Muscle layer of colon (tissue), 2 donors: ENCODE measurements at regions not wholly inside any gene's neighbourhood (a gene's known extent, or its start where the extent isn't known, plus 50 kb on each side); places are given as distances from the start of the nearest gene placed in this dataset.

Experiments
- H3K27ac ChIP-seq: one replicate; pipeline ENCODE4 v1.7.0; 2013; ENCODE audit warnings: low read depth, mild to moderate bottlenecking, low read length, moderate library complexity
- H3K27me3 ChIP-seq, 2 donors: one replicate each; pipeline ENCODE4 v1.7.0; 2013; ENCODE audit warnings: low read length in 2 of 2, mild to moderate bottlenecking in 2 of 2; ENCODE audit not compliant: insufficient read depth in 2 of 2, control insufficient read depth in 1 of 2
- H3K36me3 ChIP-seq: one replicate; pipeline ENCODE4 v1.7.0; 2013; ENCODE audit warnings: mild to moderate bottlenecking, low read length; ENCODE audit not compliant: insufficient read depth
- H3K4me1 ChIP-seq: one replicate; pipeline ENCODE4 v1.7.0; 2013; ENCODE audit warnings: mild to moderate bottlenecking, low read length; ENCODE audit not compliant: insufficient read depth
- H3K4me3 ChIP-seq, 2 donors: one replicate each; pipeline ENCODE4 v1.7.0; 2013; ENCODE audit warnings: low read length in 2 of 2, low read depth in 1 of 2, mild to moderate bottlenecking in 1 of 2, moderate library complexity in 1 of 2
- H3K9ac ChIP-seq: one replicate; pipeline ENCODE4 v1.7.0; 2013; ENCODE audit warnings: low read length
- H3K9me3 ChIP-seq: one replicate; pipeline ENCODE4 v1.7.0; 2013; ENCODE audit warnings: mild to moderate bottlenecking, low read length
- donor health status: abdominal sarcoma.
- donor health status: Adenocarcinoma of cecum.

DNA sequence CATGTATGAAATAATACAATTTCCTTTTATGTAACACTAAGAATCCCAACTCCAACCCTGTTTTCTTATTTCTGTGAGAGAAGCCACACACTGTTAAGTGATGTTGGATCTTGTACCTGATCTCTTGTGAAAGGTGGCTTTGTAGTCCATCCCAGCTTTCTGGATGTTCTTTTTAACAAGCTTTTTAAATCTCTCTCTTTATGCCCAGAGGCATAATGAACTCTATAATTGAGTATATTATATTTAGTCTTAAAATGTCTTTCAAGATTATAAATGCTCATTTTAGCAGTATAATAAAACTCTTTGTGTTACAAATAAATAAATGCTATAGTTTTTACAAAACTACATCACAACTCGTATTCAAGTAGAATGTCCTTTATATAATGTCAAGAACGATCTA is 922.1 kb downstream of the EPHA7 start:
- Histone ChIP-seq H3K27ac (no peak overlapping the region), H3K9ac (no peak overlapping the region), H3K4me1 (no peaks in the 10 kb centered on the region), H3K4me3 (no peak overlapping the region), H3K27me3 (no peaks in the 10 kb centered on the region), H3K36me3 (no peaks in the 10 kb centered on the region), H3K9me3 (no peaks in the 10 kb centered on the region)

DNA sequence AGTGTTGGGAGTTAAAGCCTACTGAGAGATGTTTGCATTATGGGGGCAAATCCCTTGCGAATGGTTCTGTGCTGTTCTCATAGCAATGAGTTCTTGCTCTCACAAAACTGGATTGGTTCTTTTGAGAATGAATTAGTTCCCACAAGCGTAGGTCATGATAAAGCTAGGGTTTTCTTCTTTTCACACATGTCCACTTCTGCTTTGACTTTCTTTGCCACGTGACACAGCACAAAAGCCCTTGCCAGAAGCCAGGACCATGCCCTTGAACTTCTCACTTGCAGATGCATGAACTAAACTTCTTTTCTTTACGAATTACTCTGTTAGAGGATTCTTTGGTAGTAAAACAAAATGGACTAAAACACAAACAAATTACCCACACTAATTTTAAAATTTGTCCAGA is 922.8 kb downstream of the EPHA7 start:
- Histone ChIP-seq H3K4me1 (no peaks in the 10 kb centered on the region), H3K4me3 (no peak overlapping the region), H3K9ac (no peak overlapping the region), H3K36me3 (no peaks in the 10 kb centered on the region), H3K27me3 (no peaks in the 10 kb centered on the region), H3K27ac (no peak overlapping the region), H3K9me3 (no peaks in the 10 kb centered on the region)

DNA sequence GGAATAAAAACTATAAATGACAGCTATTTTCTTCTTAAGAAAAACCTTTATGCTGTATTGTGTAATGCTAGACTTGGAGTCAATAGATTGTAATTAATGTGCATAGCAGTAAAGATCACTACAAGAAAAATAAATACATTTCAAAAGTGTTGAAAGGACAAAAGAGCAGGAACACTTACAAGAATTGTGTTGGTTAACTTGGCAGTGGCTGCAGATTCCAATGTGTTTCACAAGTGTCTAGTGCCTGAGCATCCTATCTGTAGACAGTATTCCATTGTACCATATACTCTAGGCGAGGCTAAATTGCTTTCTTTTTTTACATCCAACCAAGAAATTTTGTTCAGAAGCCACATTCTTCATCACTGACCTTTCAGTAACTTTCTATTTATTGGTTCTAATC is 924.1 kb downstream of the EPHA7 start:
- Histone ChIP-seq H3K9me3 (no peaks in the 10 kb centered on the region), H3K4me3 (no peak overlapping the region), H3K27ac (no peak overlapping the region), H3K9ac (no peak overlapping the region), H3K36me3 (no peaks in the 10 kb centered on the region), H3K4me1 (no peaks in the 10 kb centered on the region), H3K27me3 (no peaks in the 10 kb centered on the region)

DNA sequence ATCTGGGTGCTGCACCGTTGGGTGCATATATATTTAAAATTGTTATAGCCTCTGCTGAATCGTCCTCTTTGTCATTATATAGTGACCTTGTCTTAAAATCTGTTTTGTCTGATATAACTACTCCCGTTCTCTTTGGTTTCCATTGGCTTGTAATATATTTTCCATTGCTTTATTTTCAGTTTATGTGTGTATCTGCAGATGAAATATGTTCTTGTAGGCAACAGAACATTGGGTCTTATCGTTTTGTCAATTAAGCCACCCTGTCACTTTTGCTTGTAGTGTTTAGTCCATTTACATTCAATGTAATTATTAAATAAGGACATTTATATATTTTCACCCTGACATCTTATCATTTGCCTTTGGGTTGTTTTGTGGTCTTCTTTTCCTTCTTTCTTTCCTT is 933.9 kb downstream of the EPHA7 start:
- H3K36me3 ChIP-seq, result no peaks in the 10 kb centered on the region
- H3K27me3 ChIP-seq, result no peaks in the 10 kb centered on the region
- H3K9ac ChIP-seq, result no peak overlapping the region
- H3K4me3 ChIP-seq, result no peak overlapping the region
- H3K9me3 ChIP-seq, result no peaks in the 10 kb centered on the region
- H3K27ac ChIP-seq, result no peak overlapping the region
- no peaks in the 10 kb centered on the region for H3K4me1 ChIP-seq

DNA sequence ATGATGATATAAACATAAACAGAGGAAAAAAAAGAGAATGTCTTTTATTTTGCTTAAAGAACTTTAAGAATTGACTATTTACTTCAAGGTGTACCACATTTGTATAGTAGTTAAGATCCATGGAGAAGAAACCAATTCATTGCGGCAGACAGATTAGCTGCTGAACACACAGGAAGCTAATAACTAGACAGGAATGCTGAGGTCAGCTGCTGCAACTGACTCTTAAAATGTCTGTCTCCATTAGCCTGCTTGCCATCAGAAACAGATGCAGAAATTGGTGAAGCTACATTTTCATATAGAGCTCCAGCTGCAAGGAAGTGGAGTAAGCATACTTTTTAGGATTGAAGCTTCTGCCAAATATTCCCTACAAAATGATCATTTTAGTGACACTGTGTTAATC is 939.5 kb downstream of the EPHA7 start:
- no peak overlapping the region for H3K9ac ChIP-seq
- no peaks in the 10 kb centered on the region for H3K9me3 ChIP-seq
- no peaks in the 10 kb centered on the region for H3K4me1 ChIP-seq
- H3K27me3 ChIP-seq, result no peaks in the 10 kb centered on the region
- no peaks in the 10 kb centered on the region for H3K36me3 ChIP-seq
- no peak overlapping the region for H3K27ac ChIP-seq
- H3K4me3 ChIP-seq, result no peak overlapping the region

DNA sequence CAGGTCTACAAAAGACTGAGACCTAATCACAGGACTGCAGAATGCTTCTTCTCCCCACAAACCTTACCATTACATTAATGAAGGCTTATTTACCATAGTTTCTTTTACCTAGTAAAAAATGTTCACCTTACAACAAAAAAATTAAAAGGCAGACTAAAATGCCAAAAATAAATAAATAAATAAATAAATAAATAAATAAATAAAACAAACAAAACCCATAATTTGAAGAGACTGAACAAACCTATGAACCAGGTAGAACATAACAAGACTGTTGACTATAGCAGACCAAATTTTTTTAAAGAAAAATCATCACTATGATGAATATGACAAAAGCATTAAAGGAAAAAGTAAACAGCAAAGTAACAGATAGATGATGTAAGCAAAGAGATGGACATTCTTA is 946.3 kb downstream of the EPHA7 start:
- Histone ChIP-seq H3K36me3 (no peaks in the 10 kb centered on the region), H3K27ac (no peak overlapping the region), H3K9me3 (no peaks in the 10 kb centered on the region)

DNA sequence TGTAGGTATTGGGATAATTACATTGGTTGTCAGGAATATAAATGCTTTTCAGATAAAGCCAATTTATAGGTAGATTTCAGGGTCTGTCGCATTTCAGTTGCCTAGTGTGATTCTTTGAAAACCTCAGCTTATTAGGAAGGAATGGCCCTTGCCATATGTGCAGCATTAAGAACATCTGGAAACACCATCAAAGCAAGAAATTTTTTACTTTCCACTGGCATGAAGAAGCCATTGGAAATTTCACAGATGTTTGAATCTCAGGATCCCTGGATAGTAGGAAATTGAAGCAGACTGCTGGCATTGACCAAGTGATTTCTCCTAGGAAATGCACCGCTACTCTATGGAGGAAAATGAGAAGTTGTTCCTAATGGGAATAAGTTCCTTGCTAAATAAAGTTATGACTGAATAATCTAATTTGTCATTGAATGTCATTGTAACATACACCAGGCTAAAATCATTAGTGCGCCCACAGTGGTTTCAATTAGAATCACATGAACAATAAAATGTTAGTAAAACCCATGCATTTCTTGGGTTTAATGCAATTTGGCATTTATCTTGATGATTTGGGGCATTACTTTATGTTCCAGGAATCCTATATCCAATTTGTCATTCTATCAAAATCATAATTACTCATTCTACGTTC is 950.1 kb downstream of the EPHA7 start:
- no peaks in the 10 kb centered on the region for H3K4me1 ChIP-seq
- no peak overlapping the region for H3K9ac ChIP-seq
- H3K9me3 ChIP-seq, result no peaks in the 10 kb centered on the region
- no peaks in the 10 kb centered on the region for H3K27me3 ChIP-seq
- no peak overlapping the region for H3K4me3 ChIP-seq
- H3K36me3 ChIP-seq, result no peaks in the 10 kb centered on the region
- no peak overlapping the region for H3K27ac ChIP-seq

More for the DNA sequence above, 946.3 kb downstream of the EPHA7 start:
- no peak overlapping the region for H3K4me3 ChIP-seq
- H3K27me3 ChIP-seq, result no peaks in the 10 kb centered on the region
- no peak overlapping the region for H3K9ac ChIP-seq
- H3K4me1 ChIP-seq, result no peaks in the 10 kb centered on the region

DNA sequence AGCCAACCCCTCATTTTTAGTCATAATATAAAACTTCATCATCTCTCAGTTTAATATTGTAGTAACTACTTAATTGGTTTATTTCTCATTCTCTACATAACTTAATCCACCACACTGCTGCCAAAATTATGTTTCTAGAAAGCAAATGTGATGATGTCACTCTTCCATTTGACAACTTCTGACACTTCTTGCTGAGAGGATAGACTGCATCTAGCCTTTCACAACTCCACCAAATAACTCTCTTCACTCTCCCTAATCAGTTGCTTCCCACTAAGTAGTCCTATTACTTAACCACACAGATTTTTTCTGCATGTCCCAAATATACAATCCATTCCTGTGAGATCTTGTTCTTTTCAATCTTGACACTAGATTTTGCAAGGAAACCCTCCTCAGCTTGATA is 951.3 kb downstream of the EPHA7 start:
- no peaks in the 10 kb centered on the region for H3K4me1 ChIP-seq
- H3K9me3 ChIP-seq, result no peaks in the 10 kb centered on the region
- H3K27me3 ChIP-seq, result no peaks in the 10 kb centered on the region
- no peaks in the 10 kb centered on the region for H3K36me3 ChIP-seq
- H3K9ac ChIP-seq, result no peak overlapping the region
- no peak overlapping the region for H3K4me3 ChIP-seq
- H3K27ac ChIP-seq, result no peak overlapping the region

DNA sequence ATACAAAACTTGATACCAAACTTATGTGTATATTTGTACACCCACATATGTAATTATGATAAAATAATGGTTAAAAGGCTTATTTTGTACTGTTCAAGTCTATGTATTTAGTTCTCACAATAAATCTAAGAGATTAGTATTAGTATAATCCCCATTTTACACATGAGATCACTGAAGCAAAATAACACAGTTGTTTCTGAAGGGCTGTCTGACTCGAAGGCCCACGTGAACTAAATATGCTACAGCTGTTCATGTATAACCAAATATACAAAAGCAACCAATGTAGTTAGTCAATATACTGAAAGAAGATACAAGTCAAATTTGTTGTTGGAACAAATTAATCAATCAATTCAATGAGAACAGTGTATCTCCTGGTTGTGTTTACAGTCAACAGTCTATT is 959.2 kb downstream of the EPHA7 start:
- Histone ChIP-seq H3K9me3 (no peaks in the 10 kb centered on the region), H3K9ac (no peak overlapping the region), H3K27me3 (no peaks in the 10 kb centered on the region)

DNA sequence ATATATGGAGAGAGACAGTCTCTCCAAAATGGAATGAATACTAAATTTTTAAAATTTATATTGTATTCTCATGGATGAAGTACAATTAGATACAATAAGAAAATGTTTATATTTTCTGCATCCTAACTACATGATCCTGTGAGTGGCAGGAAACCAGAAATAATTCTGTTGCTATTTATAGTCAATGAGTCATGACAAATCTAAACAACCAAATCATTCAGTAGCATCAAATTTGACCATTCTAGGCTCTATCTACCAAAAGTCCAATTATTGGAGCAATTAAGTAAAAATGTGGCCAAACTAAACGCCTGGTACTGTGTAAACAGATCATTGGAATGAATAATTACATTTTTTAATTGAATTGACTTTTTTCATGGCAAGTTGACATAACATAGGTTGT is 959.8 kb downstream of the EPHA7 start:
- Histone ChIP-seq H3K27me3 (no peaks in the 10 kb centered on the region), H3K4me3 (no peak overlapping the region), H3K9ac (no peak overlapping the region), H3K36me3 (no peaks in the 10 kb centered on the region), H3K9me3 (no peaks in the 10 kb centered on the region), H3K27ac (no peak overlapping the region), H3K4me1 (no peaks in the 10 kb centered on the region)

More for the DNA sequence above, 959.2 kb downstream of the EPHA7 start:
- H3K4me3 ChIP-seq, result no peak overlapping the region
- H3K27ac ChIP-seq, result no peak overlapping the region
- H3K4me1 ChIP-seq, result no peaks in the 10 kb centered on the region
- H3K36me3 ChIP-seq, result no peaks in the 10 kb centered on the region

DNA sequence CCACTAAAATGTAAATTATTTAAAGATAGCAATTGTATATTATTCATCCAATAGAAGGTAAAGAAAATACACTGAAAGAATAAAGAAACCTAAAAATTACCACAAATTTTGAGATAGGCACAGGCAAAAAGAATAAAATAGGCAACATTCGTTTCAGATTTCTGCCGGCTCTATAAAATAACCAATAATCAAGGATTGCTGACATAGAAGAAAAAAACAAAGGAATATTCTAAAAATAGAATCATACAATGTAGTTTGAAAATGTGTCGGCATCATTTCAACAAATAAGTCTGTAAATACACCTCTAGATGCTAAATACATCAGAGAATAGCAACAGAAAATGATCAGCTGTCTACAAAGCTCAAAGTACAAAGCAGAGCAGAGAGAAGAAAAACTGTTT is 973.3 kb downstream of the EPHA7 start:
- H3K9ac ChIP-seq, result no peak overlapping the region
- H3K27ac ChIP-seq, result no peak overlapping the region
- H3K36me3 ChIP-seq, result no peaks in the 10 kb centered on the region
- no peak overlapping the region for H3K4me3 ChIP-seq
- H3K9me3 ChIP-seq, result no peaks in the 10 kb centered on the region
- no peaks in the 10 kb centered on the region for H3K4me1 ChIP-seq
- no peaks in the 10 kb centered on the region for H3K27me3 ChIP-seq

DNA sequence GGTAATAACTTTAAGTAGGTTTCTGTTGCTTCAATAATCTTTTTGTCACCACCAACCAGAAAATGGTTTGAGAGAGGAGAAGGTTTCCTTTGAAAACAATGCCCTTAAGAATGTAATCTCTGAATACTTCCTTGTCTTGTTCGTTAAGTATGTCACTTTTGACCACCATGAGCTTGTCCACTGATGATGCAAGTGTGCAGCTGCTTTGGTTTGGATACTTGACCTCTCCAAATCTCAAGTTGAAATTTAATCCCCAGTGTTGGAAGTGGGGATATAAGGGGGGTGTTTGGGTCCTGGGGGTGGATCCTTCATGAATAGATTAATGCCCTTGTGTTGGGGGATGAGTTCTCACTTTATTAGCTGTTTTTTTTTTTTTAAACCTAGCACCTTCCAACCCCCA is 985.4 kb downstream of the EPHA7 start:
- H3K27ac ChIP-seq, result no peak overlapping the region
- no peaks in the 10 kb centered on the region for H3K36me3 ChIP-seq
- H3K9me3 ChIP-seq, result no peaks in the 10 kb centered on the region
- no peak overlapping the region for H3K9ac ChIP-seq
- H3K27me3 ChIP-seq, result no peaks in the 10 kb centered on the region
- no peaks in the 10 kb centered on the region for H3K4me1 ChIP-seq
- no peak overlapping the region for H3K4me3 ChIP-seq
